ENCODE measurements at regions not wholly inside any gene's neighbourhood (a gene's known extent, or its start where the extent isn't known, plus 50 kb on each side); places are given as distances from the start of the nearest gene placed in this dataset.
"Not testable (repeated sequence)": the region's sequence is repeated elsewhere in the genome, so short reads cannot be mapped to it uniquely, and the experiment has no call there.

GRCh38 chr3:94811836-94812235 lies 749.0 kb downstream of the NSUN3 start:
- Mint-ChIP-seq H3K36me3 (ENCODE audit: low read depth) (no peaks in the 10 kb centered on the region), H3K27me3 (ENCODE audit: low read depth) (no peaks in the 10 kb centered on the region), H3K27ac (no peak overlapping the region), H3K4me3 (no peak overlapping the region), H3K4me1 (no peaks in the 10 kb centered on the region), H3K9me3 (no peaks in the 10 kb centered on the region)
- TF ChIP-seq CTCF (IDR thresholded peaks at IDR 0.05; ENCODE audit: unreplicated experiment in 3 of 3) = no peak

DNA sequence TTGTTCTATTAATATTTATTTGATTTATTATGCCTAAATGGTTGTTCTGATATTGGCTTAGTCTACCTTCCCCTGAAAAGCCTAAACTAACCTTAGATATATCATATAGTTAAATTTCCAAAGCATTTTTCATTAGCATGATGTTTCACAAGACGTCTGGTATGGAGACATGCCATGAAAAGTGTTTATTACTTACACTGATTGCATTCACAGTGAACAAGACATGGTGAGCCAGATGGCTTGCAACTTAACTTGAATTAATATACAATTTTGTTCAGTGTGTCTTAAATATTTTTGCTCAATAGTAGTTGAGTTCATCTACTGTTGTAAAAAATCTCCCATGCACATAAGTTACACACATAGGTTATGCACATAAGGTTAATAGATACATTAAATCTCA lies 758.4 kb downstream of the NSUN3 start:
- H3K27ac Mint-ChIP-seq = no peak overlapping the region
- TF ChIP-seq CTCF (IDR thresholded peaks at IDR 0.05; ENCODE audit: unreplicated experiment in 3 of 3) = no peak
- no peaks in the 10 kb centered on the region for H3K4me1 Mint-ChIP-seq
- no peaks in the 10 kb centered on the region for H3K36me3 Mint-ChIP-seq (ENCODE audit: low read depth)
- H3K9me3 Mint-ChIP-seq = peaks cover 2% of the 10 kb centered on the region
- H3K27me3 Mint-ChIP-seq (ENCODE audit: low read depth) = no peaks in the 10 kb centered on the region
- no peak overlapping the region for H3K4me3 Mint-ChIP-seq

GRCh38 chr3:94822298-94822697 lies 759.4 kb downstream of the NSUN3 start:
- no peaks in the 10 kb centered on the region for H3K4me1 Mint-ChIP-seq
- H3K27ac Mint-ChIP-seq = no peak overlapping the region
- no peaks in the 10 kb centered on the region for H3K36me3 Mint-ChIP-seq (ENCODE audit: low read depth)
- no peaks in the 10 kb centered on the region for H3K27me3 Mint-ChIP-seq (ENCODE audit: low read depth)
- peaks cover 6% of the 10 kb centered on the region for H3K9me3 Mint-ChIP-seq
- no peak for TF ChIP-seq CTCF (IDR thresholded peaks at IDR 0.05; ENCODE audit: unreplicated experiment in 3 of 3)
- H3K4me3 Mint-ChIP-seq = no peak overlapping the region

- not testable (repeated sequence) for H3K27ac Mint-ChIP-seq; H3K4me1 Mint-ChIP-seq; H3K9me3 Mint-ChIP-seq; H3K4me3 Mint-ChIP-seq; H3K36me3 Mint-ChIP-seq (ENCODE audit: low read depth); H3K27me3 Mint-ChIP-seq (ENCODE audit: low read depth)
Observed at GRCh38 chr3:94846251-94846650, 783.4 kb downstream of the NSUN3 start.

DNA sequence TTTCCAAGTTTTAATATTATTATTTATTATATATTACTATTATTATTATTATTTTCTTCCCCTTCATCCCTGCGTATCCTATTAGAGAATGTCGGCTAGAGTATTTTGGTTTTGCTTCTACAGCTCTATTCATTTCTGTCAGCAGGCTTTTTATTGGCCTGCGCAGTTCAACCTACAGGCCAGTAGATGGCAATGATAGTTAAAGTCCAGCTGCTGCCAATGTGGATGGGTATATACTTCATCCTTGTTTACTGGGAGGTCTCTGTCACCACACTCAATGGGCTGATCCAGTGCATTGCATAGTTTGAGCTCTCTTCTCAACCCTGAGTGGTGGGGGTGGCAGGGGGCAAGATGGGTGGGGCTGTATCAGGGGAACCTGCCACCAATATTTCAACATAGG lies 799.8 kb downstream of the NSUN3 start:
- H3K36me3 Mint-ChIP-seq (ENCODE audit: low read depth) = peaks cover 8% of the 10 kb centered on the region
- no peak overlapping the region for H3K27ac Mint-ChIP-seq
- no peak overlapping the region for H3K4me3 Mint-ChIP-seq

GRCh38 chr3:94869059-94869547 lies 806.2 kb downstream of the NSUN3 start:
- Mint-ChIP-seq H3K27ac (no peak overlapping the region), H3K27me3 (ENCODE audit: low read depth) (no peaks in the 10 kb centered on the region), H3K36me3 (ENCODE audit: low read depth) (no peaks in the 10 kb centered on the region), H3K4me1 (no peaks in the 10 kb centered on the region), H3K9me3 (peaks cover 16% of the 10 kb centered on the region), H3K4me3 (no peak overlapping the region)
- TF ChIP-seq CTCF (IDR thresholded peaks at IDR 0.05; ENCODE audit: unreplicated experiment in 3 of 3) = no peak

More for the DNA sequence above, 799.8 kb downstream of the NSUN3 start:
- peak; percentile 21 to 48 (median 36) for TF ChIP-seq CTCF (IDR thresholded peaks at IDR 0.05; ENCODE audit: unreplicated experiment in 3 of 3)
- Mint-ChIP-seq H3K4me1 (no peaks in the 10 kb centered on the region), H3K9me3 (peaks cover 40% of the 10 kb centered on the region), H3K27me3 (ENCODE audit: low read depth) (no peaks in the 10 kb centered on the region)
